ENCODE measurements at regions not wholly inside any gene's neighbourhood (a gene's known extent, or its start where the extent isn't known, plus 50 kb on each side); places are given as distances from the start of the nearest gene placed in this dataset.
"Not testable (repeated sequence)": the region's sequence is repeated elsewhere in the genome, so short reads cannot be mapped to it uniquely, and the experiment has no call there.

DNA sequence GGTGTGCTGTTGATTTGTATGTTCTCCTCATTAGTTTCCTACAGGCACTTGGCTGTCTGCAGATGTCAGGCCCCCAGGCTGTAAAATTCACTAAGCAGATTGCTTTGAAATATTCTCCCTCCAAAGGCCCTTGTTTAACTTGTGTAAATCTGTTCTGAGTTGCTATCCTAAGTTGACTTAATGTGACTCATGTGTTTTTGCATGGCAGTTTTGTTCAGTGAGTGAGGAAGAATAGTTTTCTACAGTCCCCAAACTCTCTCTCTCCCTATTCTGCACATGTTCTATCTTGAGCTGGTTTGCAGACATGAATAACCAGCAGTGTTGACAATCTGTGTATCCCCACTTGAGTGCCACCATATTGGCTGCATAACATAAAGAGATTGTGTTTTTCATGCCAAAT lies 1005.4 kb upstream of the DDX18 start:
- Histone ChIP-seq H3K27me3 (replicated peaks; ENCODE audit: insufficient read depth) (no peaks in the 10 kb centered on the region), H3K27ac (no peak overlapping the region), H3K4me1 (ENCODE audit: insufficient read depth) (no peaks in the 10 kb centered on the region), H3F3A (ENCODE audit: insufficient read depth) (no peaks in the 10 kb centered on the region), H3K36me3 (ENCODE audit: low read depth) (no peaks in the 10 kb centered on the region), H3K4me3 (no peak overlapping the region), H3K9me2 (ENCODE audit: insufficient read depth) (no peaks in the 10 kb centered on the region), H3K79me2 (ENCODE audit: insufficient read depth) (no peaks in the 10 kb centered on the region), H3K9me3 (ENCODE audit: low read depth) (no peaks in the 10 kb centered on the region), H3K9ac (no peak overlapping the region), H2AFZ (no peak overlapping the region), H3K4me2 (ENCODE audit: unreplicated experiment) (no peak overlapping the region), H4K20me1 (ENCODE audit: insufficient read depth) (no peaks in the 10 kb centered on the region)
- TF ChIP-seq EZH2phosphoT487 (IDR thresholded peaks at IDR 0.05; ENCODE audit: insufficient read depth, low read depth) (no peak), EZH2 (IDR thresholded peaks at IDR 0.05; ENCODE audit: insufficient read depth, poor library complexity, severe bottlenecking) (no peak)
- no peak for DNase-seq
- in situ Hi-C loops (cut with MboI), result no loop called here

DNA sequence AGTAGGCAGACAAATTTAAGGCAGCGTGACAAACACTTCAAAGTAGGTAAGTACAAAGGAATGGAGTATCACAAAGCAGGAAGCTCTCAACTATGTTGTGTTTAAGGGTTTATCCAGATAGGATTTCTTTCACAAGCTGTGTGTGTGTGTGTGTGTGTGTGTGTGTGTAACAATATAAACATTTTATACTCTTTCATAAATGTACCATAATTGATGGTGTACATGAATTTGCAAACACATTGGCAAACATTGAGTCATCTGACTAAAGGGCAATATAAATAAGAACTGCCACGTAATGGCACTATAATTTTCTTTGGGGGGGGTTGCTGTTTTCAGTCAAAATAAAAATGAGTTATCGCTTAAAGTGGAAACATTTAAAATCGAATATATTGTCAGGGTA lies 1004.4 kb upstream of the DDX18 start:
- H3K4me1 ChIP-seq (ENCODE audit: insufficient read depth), result no peaks in the 10 kb centered on the region
- 25 to 27% methylated on average over 4 of the region's 4 CpGs for WGBS, 2 experiments (ENCODE audit: low coverage in 1 of 2, low lambda C conversion rate in 2 of 2, missing lambda C conversion rate in 2 of 2)
- no peak overlapping the region for H3K4me3 ChIP-seq
- no peaks in the 10 kb centered on the region for H3K9me2 ChIP-seq (ENCODE audit: insufficient read depth)
- no peak overlapping the region for H3K27ac ChIP-seq
- no peak overlapping the region for H3K9ac ChIP-seq
- no peaks in the 10 kb centered on the region for H4K20me1 ChIP-seq (ENCODE audit: insufficient read depth)
- H3K4me2 ChIP-seq (ENCODE audit: unreplicated experiment), result no peak overlapping the region
- in situ Hi-C loops (cut with MboI), result no loop called here
- no peaks in the 10 kb centered on the region for H3K27me3 ChIP-seq (replicated peaks; ENCODE audit: insufficient read depth)
- no peak for TF ChIP-seq EZH2 (IDR thresholded peaks at IDR 0.05; ENCODE audit: insufficient read depth, poor library complexity, severe bottlenecking)
- no peak for TF ChIP-seq EZH2phosphoT487 (IDR thresholded peaks at IDR 0.05; ENCODE audit: insufficient read depth, low read depth)
- no peaks in the 10 kb centered on the region for H3K36me3 ChIP-seq (ENCODE audit: low read depth)
- no peaks in the 10 kb centered on the region for H3K9me3 ChIP-seq (ENCODE audit: low read depth)
- H3K79me2 ChIP-seq (ENCODE audit: insufficient read depth), result no peaks in the 10 kb centered on the region
- H3F3A ChIP-seq (ENCODE audit: insufficient read depth), result no peaks in the 10 kb centered on the region
- H2AFZ ChIP-seq, result no peak overlapping the region
- DNase-seq, result no peak

DNA sequence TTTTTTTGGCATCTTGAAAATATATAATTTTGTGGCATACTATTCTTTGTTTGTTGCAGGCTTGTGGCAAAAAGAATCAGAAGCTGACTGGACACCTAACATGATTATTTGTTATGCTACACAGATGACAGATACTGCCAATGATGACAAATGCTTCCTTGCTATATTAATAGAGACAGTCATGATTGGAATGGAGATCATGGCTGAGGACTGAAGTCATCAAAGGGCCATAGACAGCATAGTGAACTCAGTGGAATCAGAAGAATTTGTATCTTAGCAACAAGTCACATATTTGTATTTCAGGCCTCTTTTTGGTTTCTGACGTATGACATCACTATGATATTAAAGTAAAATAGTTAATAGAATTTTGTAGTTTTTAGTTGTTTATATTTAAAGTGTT lies 1003.8 kb upstream of the DDX18 start:
- no peak overlapping the region for H3K27ac ChIP-seq
- no peaks in the 10 kb centered on the region for H3K4me1 ChIP-seq (ENCODE audit: insufficient read depth)
- H3K9me2 ChIP-seq (ENCODE audit: insufficient read depth), result no peaks in the 10 kb centered on the region
- TF ChIP-seq EZH2 (IDR thresholded peaks at IDR 0.05; ENCODE audit: insufficient read depth, poor library complexity, severe bottlenecking) (no peak), EZH2phosphoT487 (IDR thresholded peaks at IDR 0.05; ENCODE audit: insufficient read depth, low read depth) (no peak)
- no peak for DNase-seq
- H3K79me2 ChIP-seq (ENCODE audit: insufficient read depth), result no peaks in the 10 kb centered on the region
- H3K9ac ChIP-seq, result no peak overlapping the region
- H4K20me1 ChIP-seq (ENCODE audit: insufficient read depth), result no peaks in the 10 kb centered on the region
- in situ Hi-C loops (cut with MboI), result no loop called here
- 4 to 17% methylated on average over 1 of the region's 1 CpG for WGBS, 2 experiments (ENCODE audit: low coverage in 1 of 2, low lambda C conversion rate in 2 of 2, missing lambda C conversion rate in 2 of 2)
- H3K9me3 ChIP-seq (ENCODE audit: low read depth), result no peaks in the 10 kb centered on the region
- H2AFZ ChIP-seq, result no peak overlapping the region
- H3K27me3 ChIP-seq (replicated peaks; ENCODE audit: insufficient read depth), result no peaks in the 10 kb centered on the region
- H3F3A ChIP-seq (ENCODE audit: insufficient read depth), result no peaks in the 10 kb centered on the region
- H3K36me3 ChIP-seq (ENCODE audit: low read depth), result no peaks in the 10 kb centered on the region
- no peak overlapping the region for H3K4me2 ChIP-seq (ENCODE audit: unreplicated experiment)
- no peak overlapping the region for H3K4me3 ChIP-seq

DNA sequence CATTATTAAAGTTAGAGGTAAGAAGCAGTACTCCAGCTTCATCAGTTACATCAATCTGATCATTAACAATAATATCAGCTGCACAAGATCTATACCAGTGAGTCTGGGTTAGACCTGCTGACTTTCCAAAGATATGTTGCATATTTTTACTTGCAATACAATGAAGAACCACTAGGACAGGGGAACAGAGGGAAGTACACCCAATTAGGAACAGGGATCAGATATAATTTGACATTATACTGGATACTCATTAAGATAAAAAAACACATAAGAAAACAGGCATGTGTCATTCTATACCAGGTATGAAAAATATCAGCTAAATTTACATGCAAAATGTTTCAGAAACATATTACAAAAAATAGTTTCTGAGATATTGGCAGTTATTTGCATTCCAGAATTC lies 995.1 kb upstream of the DDX18 start:
- Histone ChIP-seq H3K27me3 (replicated peaks; ENCODE audit: insufficient read depth) (no peaks in the 10 kb centered on the region), H3K27ac (no peak overlapping the region), H3K4me1 (ENCODE audit: insufficient read depth) (no peaks in the 10 kb centered on the region), H3K9me3 (ENCODE audit: low read depth) (no peaks in the 10 kb centered on the region), H3K36me3 (ENCODE audit: low read depth) (no peaks in the 10 kb centered on the region), H3K4me2 (ENCODE audit: unreplicated experiment) (no peak overlapping the region), H2AFZ (no peak overlapping the region), H3F3A (ENCODE audit: insufficient read depth) (no peaks in the 10 kb centered on the region), H3K79me2 (ENCODE audit: insufficient read depth) (no peaks in the 10 kb centered on the region), H3K4me3 (no peak overlapping the region), H4K20me1 (ENCODE audit: insufficient read depth) (no peaks in the 10 kb centered on the region), H3K9me2 (ENCODE audit: insufficient read depth) (no peaks in the 10 kb centered on the region), H3K9ac (no peak overlapping the region)
- TF ChIP-seq EZH2 (IDR thresholded peaks at IDR 0.05; ENCODE audit: insufficient read depth, poor library complexity, severe bottlenecking), result no peak
- TF ChIP-seq EZH2phosphoT487 (IDR thresholded peaks at IDR 0.05; ENCODE audit: insufficient read depth, low read depth), result no peak
- in situ Hi-C loops (cut with MboI), result no loop called here
- no peak for DNase-seq

DNA sequence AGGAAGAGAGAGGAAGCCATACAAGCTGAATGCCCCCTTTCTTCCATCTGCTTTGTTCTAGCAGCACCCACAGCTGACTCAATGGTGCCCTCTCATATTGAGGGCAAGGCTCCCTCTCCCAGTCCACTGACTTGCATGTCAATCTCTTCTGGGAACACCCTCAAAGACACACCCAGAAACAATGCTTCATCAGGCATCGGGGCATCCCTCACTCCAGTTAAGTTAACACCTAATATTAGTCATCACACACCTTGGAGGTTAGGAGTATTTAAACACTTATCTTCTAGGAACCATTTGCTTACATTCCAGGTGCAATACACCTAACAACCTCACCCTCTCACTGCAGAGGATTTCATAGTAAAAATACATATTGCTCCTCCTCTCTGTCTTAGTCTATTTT lies 993.5 kb upstream of the DDX18 start:
- DNase-seq, result no peak
- Histone ChIP-seq H3K4me2 (ENCODE audit: unreplicated experiment) (no peak overlapping the region), H3K9ac (no peak overlapping the region), H2AFZ (no peak overlapping the region), H3K27me3 (replicated peaks; ENCODE audit: insufficient read depth) (no peaks in the 10 kb centered on the region), H3K4me3 (no peak overlapping the region), H3K9me2 (ENCODE audit: insufficient read depth) (no peaks in the 10 kb centered on the region), H4K20me1 (ENCODE audit: insufficient read depth) (no peaks in the 10 kb centered on the region), H3K27ac (no peak overlapping the region), H3K9me3 (ENCODE audit: low read depth) (no peaks in the 10 kb centered on the region), H3K4me1 (ENCODE audit: insufficient read depth) (no peaks in the 10 kb centered on the region), H3K79me2 (ENCODE audit: insufficient read depth) (no peaks in the 10 kb centered on the region), H3K36me3 (ENCODE audit: low read depth) (no peaks in the 10 kb centered on the region), H3F3A (ENCODE audit: insufficient read depth) (no peaks in the 10 kb centered on the region)
- in situ Hi-C loops (cut with MboI), result no loop called here
- WGBS, 2 experiments (ENCODE audit: low coverage in 1 of 2, low lambda C conversion rate in 2 of 2, missing lambda C conversion rate in 2 of 2), result 20 to 50% methylated on average over 1 of the region's 1 CpG
- TF ChIP-seq EZH2 (IDR thresholded peaks at IDR 0.05; ENCODE audit: insufficient read depth, poor library complexity, severe bottlenecking) (no peak), EZH2phosphoT487 (IDR thresholded peaks at IDR 0.05; ENCODE audit: insufficient read depth, low read depth) (no peak)

DNA sequence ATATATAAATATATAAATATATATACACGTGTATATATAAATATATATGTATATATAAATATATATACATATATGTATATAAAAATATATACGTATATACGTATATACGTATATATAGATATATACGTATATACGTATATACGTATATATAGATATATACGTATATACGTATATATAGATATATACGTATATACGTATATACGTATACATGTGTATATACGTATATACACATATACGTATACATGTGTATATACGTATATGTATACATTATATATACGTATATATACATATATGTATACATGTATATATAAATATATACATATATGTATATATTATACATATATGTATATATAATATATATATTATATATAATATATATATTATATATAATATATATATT lies 984.9 kb upstream of the DDX18 start:
- H3K9ac ChIP-seq; H2AFZ ChIP-seq; H3K27ac ChIP-seq; H3F3A ChIP-seq (ENCODE audit: insufficient read depth); H4K20me1 ChIP-seq (ENCODE audit: insufficient read depth); DNase-seq; H3K27me3 ChIP-seq (replicated peaks; ENCODE audit: insufficient read depth); in situ Hi-C loops (cut with MboI); H3K4me2 ChIP-seq (ENCODE audit: unreplicated experiment); H3K79me2 ChIP-seq (ENCODE audit: insufficient read depth); H3K9me2 ChIP-seq (ENCODE audit: insufficient read depth); H3K36me3 ChIP-seq (ENCODE audit: low read depth); H3K4me1 ChIP-seq (ENCODE audit: insufficient read depth); H3K9me3 ChIP-seq (ENCODE audit: low read depth); H3K4me3 ChIP-seq: not testable (repeated sequence)
- WGBS, 2 experiments (ENCODE audit: low coverage in 1 of 2, low lambda C conversion rate in 2 of 2, missing lambda C conversion rate in 2 of 2), result 74% methylated on average over 16 of the region's 16 CpGs; no CpG with 5 or more reads in 1 of the 2 experiments
